Adrenal gland (tissue), 9 donors: ENCODE measurements at regions not wholly inside any gene's neighbourhood (a gene's known extent, or its start where the extent isn't known, plus 50 kb on each side); places are given as distances from the start of the nearest gene placed in this dataset.

Experiments used
- DNase-seq, 7 donors: peaks; one replicate each; pipeline ENCODE4 v3.0.0-alpha.2; 2019 to 2020
- H3K27ac ChIP-seq, 5 donors: fragments of 200-600 bp; sonication (generic) in 4 of 5; 1 replicate in 3 of 5; 2 replicates in 2 of 5; pipeline versions ENCODE4 v1.5.1 to v1.8.0; 2016 to 2020; ENCODE audit warnings: mild to moderate bottlenecking in 1 of 5
- H3K27me3 ChIP-seq: fragments of 200-600 bp; 2 replicates; pipeline ENCODE4 v1.8.0; 2021
- H3K36me3 ChIP-seq, 2 donors: fragments of 200-600 bp; replicated peaks in 1 of 2; 1 replicate in 1 of 2; 2 replicates in 1 of 2; pipeline versions ENCODE4 v1.5.1 to v1.8.0; 2018 to 2022
- H3K4me1 ChIP-seq, 2 donors: fragments of 200-600 bp; replicated peaks in 1 of 2; 1 replicate in 1 of 2; 2 replicates in 1 of 2; pipeline versions ENCODE4 v1.5.1 to v1.8.0; 2018 to 2021
- H3K4me3 ChIP-seq, 4 donors: fragments of 200-600 bp; sonication (generic) in 3 of 4; one replicate each; pipeline ENCODE4 v1.5.1; 2016 to 2018
- H3K9me3 ChIP-seq, 3 donors: fragments of 200-600 bp; sonication (generic) in 1 of 3; replicated peaks in 1 of 3; 1 replicate in 2 of 3; 2 replicates in 1 of 3; pipeline versions ENCODE4 v1.5.1 to v1.8.0; 2016 to 2021
- POLR2A ChIP-seq, 2 donors: fragments of 450-650 bp; IDR thresholded peaks; one replicate each; pipeline ENCODE4 v1.6.1; 2017; ENCODE audit warnings: antibody characterized with exemption in 2 of 2, mild to moderate bottlenecking in 2 of 2, moderate library complexity in 1 of 2
- WGBS, 4 donors: extraction: QIAGEN DNeasy Blood & Tissue Kit in 2 of 4; methylation state at CpG; one replicate each; pipeline versions ENCODE4 v1.1.5 to v1.1.7; 2013 to 2017; 5-methylcytosine and 5-hydroxymethylcytosine counted together
- intact Hi-C, 2 donors: fragments of 100-400 bp; cut with DNase I; formaldehyde crosslinking; loops; one replicate each; pipeline versions ENCODE4 v1.14.1 to v1.15.0; 2022 to 2023
- TF ChIP-seq, protein P1 (sequence below), 6 experiments: fragments of 450-650 bp in 4 of 6; fragments of 200-600 bp in 2 of 6; sonication (generic) in 1 of 6; IDR thresholded peaks; 1 replicate in 5 of 6; 2 replicates in 1 of 6; pipeline versions ENCODE4 v1.5.1 to v1.8.0; 2016 to 2021; ENCODE audit warnings: antibody characterized with exemption in 6 of 6, mild to moderate bottlenecking in 2 of 6, moderate library complexity in 1 of 6
- donor health status: healthy with polysubstance abuse.
- donor health status: Bipolar disorder and iron deficiency.
- donor health status: DM: yes; HTN: yes; CAD: no.
- donor health status: DM: no; HTN: no; CAD: no.
- donor health status: DM: no; HTN: no; CAD: no.

DNA sequence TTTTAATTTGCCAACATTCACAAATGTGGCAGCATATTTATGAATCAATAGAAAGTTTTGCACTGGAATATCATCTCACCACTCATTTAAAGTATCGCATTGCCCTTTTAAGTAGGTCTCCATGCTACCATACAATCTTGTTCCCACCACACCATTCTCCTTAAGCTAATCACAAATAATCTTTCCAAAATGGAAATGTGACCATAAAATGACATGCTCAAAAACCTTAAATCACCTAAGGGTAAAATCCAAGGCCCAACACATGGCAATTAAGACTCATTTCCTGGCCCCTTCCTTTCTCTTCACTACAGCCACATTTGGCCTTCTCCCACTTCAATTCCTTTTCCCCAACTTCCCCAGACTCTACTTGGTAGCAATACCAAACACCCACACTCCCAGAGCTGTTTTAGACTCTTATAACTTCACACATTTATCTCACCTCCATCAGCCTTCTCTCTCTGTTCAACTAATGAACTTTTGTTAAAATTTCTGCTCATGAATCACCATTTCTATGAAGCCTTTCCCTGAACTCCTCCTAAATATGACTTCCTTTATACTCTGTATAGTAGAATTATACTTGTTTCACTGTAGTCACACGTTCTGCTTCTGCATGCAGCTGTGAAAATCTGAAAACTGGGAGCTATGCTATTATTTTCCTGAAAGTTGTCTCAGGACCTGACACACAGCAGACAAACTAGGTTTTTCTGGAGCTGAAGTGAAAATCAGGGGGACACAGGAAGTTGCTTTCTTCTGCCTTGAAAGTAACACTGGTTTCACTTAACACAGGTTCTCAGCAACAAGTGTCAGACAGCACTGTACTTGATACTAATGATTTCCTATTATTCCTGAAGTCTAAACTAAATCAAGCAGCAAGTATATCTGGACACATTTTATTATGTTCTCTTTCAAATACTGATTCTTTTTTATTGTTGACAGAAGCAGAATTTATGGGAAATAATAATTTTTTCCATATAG, 303.9 kb downstream of the ZEB2 start:
- no peak overlapping the region for H3K4me3 ChIP-seq
- no peaks in the 10 kb centered on the region for H3K27me3 ChIP-seq
- WGBS, 4 donors: 78 to 91% (median 82%) methylated on average over 2 of the region's 2 CpGs
- no peaks in the 10 kb centered on the region for H3K9me3 ChIP-seq
- no peak for DNase-seq
- no peak for TF ChIP-seq POLR2A (IDR thresholded peaks at IDR 0.05)
- TF ChIP-seq, protein P1, sequence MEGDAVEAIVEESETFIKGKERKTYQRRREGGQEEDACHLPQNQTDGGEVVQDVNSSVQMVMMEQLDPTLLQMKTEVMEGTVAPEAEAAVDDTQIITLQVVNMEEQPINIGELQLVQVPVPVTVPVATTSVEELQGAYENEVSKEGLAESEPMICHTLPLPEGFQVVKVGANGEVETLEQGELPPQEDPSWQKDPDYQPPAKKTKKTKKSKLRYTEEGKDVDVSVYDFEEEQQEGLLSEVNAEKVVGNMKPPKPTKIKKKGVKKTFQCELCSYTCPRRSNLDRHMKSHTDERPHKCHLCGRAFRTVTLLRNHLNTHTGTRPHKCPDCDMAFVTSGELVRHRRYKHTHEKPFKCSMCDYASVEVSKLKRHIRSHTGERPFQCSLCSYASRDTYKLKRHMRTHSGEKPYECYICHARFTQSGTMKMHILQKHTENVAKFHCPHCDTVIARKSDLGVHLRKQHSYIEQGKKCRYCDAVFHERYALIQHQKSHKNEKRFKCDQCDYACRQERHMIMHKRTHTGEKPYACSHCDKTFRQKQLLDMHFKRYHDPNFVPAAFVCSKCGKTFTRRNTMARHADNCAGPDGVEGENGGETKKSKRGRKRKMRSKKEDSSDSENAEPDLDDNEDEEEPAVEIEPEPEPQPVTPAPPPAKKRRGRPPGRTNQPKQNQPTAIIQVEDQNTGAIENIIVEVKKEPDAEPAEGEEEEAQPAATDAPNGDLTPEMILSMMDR (IDR thresholded peaks at IDR 0.05): no peak
- intact Hi-C loops: no loop called here
- H3K36me3 ChIP-seq: no peaks in the 10 kb centered on the region
- H3K4me1 ChIP-seq: peaks cover 8% of the 10 kb centered on the region in 2 donors
- no peak overlapping the region for H3K27ac ChIP-seq

DNA sequence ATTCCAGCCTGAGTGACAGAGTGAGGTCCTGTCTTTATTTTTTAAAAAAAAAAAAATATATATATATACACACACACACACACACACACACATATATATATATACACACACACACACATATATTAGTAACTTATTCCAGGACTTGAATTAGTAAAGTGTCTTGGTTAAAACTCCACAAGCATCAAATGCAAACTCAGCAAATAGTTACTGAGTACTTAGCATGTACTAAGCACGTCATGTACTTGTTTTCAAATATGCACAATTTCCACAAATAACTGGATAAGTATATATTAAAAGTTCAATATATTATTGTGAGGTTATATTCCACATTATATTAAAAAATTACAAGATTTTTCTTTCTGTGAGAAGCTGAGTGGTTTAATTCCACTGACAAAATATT, 304.7 kb downstream of the ZEB2 start:
- no peak for TF ChIP-seq POLR2A (IDR thresholded peaks at IDR 0.05)
- TF ChIP-seq, protein P1 (IDR thresholded peaks at IDR 0.05): no peak
- Histone ChIP-seq H3K4me3 (no peak overlapping the region), H3K27me3 (no peaks in the 10 kb centered on the region), H3K9me3 (no peaks in the 10 kb centered on the region), H3K4me1 (peaks cover 4 to 5% of the 10 kb centered on the region in 2 donors), H3K27ac (no peak overlapping the region), H3K36me3 (no peaks in the 10 kb centered on the region)
- 93 to 97% (median 96%) methylated on average over 1 of the region's 1 CpG for WGBS, 4 donors
- intact Hi-C loops: no loop called here
- DNase-seq: no peak

DNA sequence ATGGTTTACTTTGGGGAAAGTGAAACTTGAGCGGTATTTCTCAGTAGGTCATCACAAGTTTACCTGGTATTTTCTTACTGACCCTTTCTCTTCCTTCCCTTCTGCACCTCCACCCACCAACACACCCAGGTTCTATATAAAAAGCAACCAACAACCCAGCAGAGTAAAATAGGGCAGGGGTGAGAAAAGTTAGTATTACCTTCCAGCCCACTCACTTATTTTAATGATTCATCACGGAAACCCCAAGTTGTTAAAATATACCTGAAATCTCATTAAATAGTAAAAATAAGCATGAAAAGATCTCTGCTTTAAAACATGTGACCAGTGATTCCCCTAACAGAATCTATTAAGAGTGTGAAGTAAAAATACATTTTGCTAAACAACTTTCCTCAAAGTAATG, 306.1 kb downstream of the ZEB2 start:
- WGBS, 4 donors: 93 to 99% (median 96%) methylated on average over 2 of the region's 2 CpGs
- no peak for DNase-seq
- TF ChIP-seq, protein P1 (IDR thresholded peaks at IDR 0.05): no peak
- no peak for TF ChIP-seq POLR2A (IDR thresholded peaks at IDR 0.05)
- Histone ChIP-seq H3K27ac (no peak overlapping the region), H3K27me3 (no peaks in the 10 kb centered on the region), H3K36me3 (no peaks in the 10 kb centered on the region), H3K4me3 (no peak overlapping the region), H3K4me1 (no peaks in the 10 kb centered on the region), H3K9me3 (no peaks in the 10 kb centered on the region)
- intact Hi-C loops: no loop called here

DNA sequence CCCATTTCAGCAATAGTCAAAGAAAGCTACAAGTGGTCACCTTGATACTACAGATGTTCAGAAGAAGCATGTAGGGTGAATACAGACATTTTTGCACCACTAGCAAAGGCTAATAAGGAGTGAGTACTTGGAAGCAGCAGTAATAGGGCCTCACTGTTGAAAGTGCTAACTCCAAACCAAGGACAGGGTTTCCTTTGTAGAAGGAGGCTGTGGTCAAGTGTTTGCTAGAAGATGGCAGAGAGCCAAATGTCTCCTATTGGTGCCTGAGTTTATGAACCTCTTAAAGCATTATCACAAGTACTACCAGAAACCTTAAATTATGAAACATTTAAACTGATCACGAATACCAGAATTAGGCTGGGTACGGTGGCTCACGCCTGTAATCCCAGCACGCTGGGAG, 308.1 kb downstream of the ZEB2 start:
- 92 to 100% (median 97%) methylated on average over 4 of the region's 4 CpGs for WGBS, 4 donors
- TF ChIP-seq, protein P1 (IDR thresholded peaks at IDR 0.05): no peak
- no peak for TF ChIP-seq POLR2A (IDR thresholded peaks at IDR 0.05)
- Histone ChIP-seq H3K27me3 (no peaks in the 10 kb centered on the region), H3K4me1 (no peaks in the 10 kb centered on the region), H3K4me3 (no peak overlapping the region), H3K9me3 (no peaks in the 10 kb centered on the region), H3K36me3 (no peaks in the 10 kb centered on the region), H3K27ac (no peak overlapping the region)
- intact Hi-C loops: no loop called here
- DNase-seq: no peak
